Bone marrow (tissue), 2 donors: ENCODE measurements at regions not wholly inside any gene's neighbourhood (a gene's known extent, or its start where the extent isn't known, plus 50 kb on each side); places are given as distances from the start of the nearest gene placed in this dataset.
A peak's percentile ranks its signal among the peaks of the same experiment; 100 is the strongest.

Experiments used
- DNase-seq, 2 donors: peaks; one replicate each; lab custom pipeline; 2025; lab: John Stamatoyannopoulos, UW

DNA sequence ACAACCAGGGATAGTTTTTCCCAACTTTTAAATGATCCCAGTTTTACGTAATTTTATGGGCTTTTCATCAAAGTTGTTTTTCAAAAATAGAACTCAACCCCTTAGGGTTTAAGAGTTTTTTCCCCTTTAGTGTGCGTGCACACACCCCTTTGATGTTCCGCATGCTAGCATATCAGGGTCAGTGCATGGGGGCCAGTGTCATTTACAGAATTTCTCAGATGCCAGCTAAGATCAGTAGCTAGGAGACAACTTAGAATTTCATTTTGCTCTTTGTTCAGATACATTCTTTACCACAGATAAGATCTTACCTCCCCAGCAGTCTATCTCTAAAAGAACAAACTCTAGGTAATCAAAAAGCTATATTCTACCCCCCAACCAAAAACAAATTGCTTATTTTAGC lies 238.5 kb upstream of the SASH1 start:
- DNase-seq, result no peak

DNA sequence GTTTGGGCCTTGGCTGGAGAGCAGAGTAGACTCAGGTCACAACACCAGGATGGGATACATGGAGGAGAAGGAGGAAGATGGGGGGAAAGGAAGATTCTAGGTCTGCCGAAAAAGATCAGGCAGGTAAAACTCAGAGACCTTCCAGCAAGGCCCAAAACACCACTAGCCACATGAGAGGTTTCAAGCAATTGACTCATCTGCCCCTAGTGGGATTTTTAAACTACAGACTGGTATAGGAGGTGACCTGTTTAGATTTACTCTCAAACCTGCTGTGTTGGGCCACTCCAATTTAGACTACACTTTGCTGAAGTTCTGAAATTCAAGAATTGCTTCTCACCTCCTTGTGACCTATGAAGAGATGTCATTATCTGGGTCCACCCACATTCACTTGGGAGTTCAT lies 236.9 kb upstream of the SASH1 start:
- DNase-seq, result no peak

DNA sequence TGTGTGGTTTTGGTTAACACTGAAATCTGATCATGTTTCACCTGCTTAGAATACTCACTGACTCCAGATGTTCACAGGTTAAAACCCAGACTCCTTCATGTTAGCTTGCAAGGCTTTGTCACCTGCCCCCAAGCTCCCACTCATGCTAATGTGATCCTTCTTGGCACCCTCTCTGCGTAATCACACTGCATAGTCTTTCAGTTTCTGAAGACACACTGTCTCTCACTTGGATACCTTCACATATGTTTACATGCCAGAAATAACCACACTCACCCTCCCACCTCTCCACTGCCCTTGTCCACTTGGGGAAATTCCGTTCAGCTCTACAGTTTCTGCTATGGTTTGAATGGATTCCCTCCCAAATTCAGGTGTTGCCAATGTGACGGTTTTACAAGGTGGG lies 234.7 kb upstream of the SASH1 start:
- no peak for DNase-seq

DNA sequence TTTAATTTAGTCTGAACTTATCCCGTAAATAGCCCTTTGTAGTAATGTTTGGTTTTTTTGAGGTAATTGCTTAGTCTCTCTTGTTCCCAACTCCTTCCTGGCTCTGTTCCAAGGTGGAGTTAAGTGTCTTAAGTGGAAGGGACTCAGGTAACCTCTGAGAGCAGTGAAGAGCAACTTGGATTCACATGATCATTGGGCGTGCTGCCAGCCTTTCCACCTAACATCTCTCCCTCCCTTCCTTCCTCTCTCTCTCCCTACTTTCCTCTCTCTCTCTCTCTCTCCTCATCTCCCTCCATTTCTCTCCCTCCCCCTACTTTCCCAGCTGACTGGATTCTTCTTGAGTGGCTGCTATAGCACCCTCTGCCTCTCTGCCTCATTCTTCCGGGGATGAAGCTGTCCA lies 232.9 kb upstream of the SASH1 start:
- DNase-seq, result no peak

DNA sequence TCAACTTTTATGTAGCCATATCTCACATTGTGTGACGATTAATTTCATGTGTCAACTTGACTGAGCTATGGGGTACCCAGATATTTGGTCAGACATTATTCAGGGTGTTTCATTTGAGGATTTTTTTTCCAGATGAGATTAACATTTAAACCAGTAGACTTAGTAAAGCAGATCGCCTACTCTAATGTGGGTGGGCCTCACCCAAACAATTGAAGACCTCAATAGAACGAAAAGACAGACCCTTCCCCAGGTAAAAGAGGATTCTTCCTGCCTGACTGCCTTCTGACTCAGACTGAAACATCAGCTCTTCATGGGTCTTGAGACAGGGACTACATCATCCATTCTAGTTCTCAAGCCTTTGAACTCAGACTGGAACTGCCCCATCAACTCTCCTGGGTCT lies 231.7 kb upstream of the SASH1 start:
- DNase-seq, result no peak

DNA sequence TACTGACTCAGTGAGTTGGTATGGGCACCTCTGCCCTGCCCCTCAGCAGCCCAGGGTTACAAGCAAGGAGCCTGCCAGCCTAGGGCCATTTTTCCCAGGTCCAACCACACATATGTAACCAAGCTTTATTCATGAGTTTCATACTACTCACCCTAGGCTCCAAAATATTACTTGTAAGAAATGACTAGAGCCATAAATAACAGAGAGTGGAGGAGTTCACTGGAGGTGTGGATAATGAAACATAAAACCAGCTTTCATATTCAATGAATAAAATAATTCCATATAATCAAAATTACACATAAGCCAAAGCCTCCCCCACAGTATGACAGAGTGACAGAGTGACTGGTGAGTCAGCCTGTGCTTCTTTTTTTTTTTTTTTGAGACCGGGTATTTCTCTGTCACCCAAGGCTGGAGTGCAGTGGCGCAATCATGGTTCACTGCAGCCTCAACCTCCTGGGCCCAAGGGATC lies 229.8 kb upstream of the SASH1 start:
- DNase-seq, result no peak

DNA sequence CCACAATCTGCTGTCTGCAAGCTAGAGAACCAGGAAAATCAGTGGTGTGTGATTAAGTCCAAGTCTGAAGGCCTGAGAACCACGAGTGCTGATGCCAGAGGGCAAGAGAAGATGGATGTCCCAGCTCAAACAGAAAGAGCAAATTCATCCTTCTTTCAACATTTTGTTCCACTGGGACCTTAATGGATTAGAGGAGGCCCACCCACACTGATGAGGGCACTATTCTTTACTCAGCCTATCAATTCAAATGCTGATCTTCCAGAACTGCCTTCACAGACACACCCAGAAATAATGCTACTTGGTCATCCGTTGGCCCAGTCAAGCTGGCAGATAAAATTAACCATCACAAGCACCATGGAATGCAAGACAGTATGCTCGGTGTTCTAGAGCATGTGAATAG lies 226.6 kb upstream of the SASH1 start:
- DNase-seq, result no peak

DNA sequence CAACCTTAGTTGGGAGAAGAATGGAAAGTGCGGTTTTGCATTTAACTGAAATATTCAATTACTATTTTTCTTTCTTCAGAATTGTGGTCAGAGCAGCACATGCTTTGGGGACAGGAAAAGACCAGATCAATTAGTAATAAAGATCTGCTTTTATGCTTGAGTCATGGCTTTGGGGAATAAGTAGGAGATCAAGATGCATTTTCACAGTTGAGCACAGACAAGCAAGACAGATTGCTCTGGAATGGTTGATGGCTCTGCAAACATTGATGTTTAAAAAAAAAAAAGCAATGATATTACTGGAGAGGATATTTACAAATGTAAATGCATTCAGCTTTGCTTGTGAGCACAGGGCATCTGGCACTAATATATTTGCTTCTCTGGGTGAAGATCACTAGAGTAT lies 224.4 kb upstream of the SASH1 start:
- DNase-seq, result no peak

DNA sequence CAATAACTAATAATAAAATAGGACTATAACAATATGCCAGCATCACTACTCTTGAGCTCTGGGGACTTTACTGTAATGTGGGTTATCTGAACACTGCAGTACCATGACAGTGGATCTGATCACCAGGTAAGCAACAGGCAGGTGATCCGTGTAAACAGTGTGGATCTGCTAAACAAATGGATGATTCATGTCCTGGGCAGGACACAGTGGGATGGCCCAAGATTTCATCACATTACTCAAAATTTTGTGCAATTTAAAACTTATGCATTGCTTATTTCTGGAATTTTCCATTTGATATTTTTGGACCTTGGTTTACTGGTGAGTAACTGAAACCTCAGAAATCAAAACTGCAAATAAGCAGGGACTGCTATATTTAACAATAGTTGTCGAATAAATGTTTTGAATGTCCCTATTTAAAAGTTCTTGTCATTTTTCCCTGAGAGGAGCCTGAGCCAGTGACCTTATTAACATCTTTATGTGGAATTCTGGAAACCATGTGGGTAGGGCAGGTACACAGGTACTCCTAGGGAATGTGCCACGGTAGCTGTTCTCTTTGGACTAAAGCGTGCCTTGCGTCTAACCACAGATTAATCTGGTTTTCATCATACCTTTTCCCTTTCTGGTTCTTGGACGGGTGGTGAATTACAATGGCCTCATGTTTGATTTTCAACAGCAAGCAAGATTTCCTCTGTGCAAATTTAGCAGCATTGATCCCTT lies 214.5 kb upstream of the SASH1 start:
- no peak for DNase-seq

DNA sequence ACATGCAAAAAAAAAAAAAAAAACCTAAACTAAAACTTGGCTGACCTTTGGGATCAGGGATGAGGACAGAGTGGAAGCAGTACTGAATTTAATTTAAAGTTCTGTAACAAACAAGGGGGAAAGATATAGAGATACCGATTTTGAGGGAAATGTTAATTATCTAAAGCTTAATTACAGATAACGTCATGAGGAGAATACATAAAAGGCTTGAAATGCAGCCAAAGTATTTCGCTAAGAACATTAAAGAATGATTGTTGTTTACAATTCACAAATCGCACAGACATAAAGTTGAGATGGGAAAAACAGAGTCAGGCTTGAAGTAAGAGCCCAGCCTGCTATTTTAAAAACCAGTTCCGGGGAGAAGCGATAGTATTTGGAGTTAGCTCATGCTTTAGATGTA lies 208.0 kb upstream of the SASH1 start:
- no peak for DNase-seq

DNA sequence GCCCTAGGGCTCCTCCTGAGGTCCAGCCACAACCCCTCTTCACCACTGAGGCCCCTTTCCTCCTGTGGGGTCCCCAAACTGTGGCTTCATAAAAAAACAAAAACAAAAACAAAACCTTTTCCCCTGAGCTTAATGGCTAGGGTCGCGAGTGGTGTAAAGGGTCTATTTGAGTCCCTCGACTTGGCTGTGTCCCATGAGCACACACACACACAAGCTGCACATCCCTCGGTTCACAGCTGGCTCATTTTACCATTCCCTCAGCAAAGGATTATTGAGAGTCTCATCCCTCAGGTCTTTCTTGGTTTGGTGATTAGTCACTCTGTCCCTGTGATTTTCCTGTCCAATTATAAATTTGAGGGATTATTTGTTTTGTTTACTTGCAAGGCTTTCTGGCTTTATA lies 206.1 kb upstream of the SASH1 start:
- DNase-seq, result no peak

DNA sequence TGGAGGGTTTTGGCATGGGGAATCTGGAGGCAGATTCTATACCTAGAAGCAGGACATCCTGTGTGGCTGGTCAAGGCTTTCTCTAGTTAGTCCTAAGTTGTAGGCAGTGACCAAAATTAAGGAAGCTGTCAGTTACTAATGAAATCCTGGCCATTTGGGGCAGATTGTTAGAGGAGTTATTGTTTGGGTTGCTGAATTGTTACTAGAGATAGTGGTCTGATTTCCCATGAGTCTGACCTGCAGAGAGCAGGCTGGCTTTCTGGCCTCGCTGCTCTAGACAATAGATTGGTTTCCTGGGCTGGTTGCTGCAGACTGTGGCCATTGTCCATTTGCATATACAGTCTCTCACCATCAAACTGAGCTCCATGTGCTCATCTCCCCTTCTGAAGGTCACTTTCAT lies 205.0 kb upstream of the SASH1 start:
- no peak for DNase-seq

DNA sequence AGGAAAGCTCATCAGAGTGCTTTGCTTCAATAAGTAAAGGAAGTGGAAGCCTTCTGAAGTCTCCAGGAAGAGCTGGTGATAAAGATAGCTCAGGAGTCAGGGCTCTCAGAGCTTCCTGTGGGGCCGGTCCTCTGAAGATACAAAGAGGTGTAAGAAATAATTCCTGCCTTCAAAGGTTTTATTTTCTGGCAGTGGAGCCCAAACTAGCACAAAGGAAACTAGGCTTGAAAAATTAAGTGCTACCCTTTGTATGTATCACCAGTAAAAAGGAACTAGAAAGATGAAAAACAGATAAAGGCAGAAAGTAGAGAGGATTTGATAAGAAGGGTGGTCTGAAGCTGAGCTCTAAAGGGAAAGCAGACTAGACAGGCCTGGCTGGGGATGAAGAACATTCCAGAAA lies 204.1 kb upstream of the SASH1 start:
- no peak for DNase-seq

DNA sequence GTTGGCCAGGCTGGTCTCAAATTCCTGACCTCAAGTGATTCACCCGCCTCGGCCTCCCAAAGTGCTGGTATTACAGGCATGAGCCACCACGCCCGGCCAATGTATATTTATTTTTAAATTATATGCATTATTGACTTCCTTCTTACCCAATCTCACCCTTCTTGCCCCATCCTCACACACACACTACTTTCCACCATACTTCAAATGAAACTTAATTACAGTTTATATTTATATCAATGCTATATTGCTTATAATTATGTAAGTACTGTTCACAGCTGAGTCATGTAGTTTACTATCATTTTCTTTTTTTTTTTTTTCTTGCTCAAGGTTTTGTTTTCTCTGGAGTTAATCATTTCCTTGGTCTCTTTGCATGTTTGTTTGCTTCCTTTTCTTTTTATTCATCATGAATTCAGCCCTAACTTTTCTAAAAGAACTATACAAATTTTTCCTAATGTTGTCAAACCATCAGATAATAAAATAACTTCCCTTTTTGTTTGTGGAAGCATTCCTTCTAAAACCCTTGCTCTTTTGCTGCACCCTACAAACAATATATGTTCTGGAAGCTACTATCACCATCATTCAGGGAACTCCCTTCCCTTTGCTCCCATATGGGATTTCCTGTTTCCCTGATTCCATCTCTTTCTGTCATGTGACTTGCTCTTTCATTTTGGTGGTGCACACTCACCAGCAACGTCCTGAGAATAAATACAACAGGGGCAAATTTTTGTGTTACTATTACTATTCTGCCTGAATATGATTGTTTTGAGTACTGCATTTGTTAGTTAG lies 201.7 kb upstream of the SASH1 start:
- no peak for DNase-seq

DNA sequence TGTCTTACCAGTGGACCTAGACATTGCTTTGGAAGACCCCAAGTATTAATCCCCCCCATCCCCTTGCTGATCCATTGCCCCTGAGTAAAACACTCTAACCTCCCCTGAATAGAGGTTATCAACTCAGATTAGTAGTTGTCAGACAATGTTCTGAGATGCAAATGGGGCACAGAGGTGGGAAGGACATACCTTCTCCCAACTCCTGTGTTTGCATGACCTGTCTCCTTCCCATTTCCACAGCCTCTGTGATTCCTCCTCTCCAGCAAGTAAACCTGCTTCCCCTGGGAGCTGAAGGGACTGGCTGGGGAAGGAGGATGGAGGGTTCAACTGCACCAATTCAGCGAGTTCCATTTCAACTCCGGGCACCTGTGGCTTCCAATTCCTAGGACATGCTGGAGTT lies 199.8 kb upstream of the SASH1 start:
- no peak for DNase-seq

DNA sequence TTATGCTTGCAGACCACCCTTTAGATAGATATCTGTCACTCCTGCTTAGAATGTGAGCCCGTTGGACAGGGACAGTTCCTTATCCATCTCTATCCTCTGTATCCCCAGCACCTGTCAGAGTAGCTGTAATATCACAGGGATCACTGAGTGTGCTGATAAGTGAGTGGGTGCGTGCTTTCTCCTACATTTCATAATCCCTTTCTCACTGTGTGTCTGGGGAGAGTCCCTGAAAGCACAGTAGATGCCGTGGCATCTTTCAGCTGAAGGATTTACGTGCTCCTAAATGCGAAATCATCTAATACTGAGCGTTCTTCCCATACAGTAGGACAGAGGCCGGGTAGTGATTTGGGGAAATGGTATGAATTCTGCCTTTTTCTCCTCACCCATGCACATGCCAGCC lies 198.9 kb upstream of the SASH1 start:
- no peak for DNase-seq

DNA sequence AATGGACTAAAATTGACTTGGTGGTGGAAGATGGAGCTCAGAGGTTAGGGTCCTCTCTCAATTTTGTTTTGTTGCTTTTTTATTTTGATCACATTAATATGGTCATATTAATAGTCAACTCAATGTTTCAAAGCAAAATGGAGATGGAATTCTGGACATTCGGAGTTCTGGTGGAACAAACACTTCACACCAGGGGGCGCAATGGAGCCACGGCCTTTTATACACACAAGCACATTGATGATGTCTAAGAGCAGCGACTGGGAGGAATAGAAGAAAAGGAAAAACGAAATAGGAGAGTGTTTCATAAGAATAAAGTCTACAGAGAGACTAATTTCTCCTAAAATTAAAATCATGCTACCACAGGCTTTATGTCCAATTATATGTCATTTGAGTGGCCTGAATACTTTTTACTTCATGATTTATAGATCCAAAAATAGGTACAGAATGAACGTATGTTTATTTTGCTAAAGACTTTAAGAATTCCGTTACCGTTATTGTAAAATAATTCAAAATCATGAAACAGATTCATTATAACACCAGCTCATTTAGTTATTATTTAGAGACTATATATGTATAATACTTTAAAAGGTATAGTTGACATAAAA lies 197.6 kb upstream of the SASH1 start:
- DNase-seq, result peak in 1 of 2 donors; percentile 11

DNA sequence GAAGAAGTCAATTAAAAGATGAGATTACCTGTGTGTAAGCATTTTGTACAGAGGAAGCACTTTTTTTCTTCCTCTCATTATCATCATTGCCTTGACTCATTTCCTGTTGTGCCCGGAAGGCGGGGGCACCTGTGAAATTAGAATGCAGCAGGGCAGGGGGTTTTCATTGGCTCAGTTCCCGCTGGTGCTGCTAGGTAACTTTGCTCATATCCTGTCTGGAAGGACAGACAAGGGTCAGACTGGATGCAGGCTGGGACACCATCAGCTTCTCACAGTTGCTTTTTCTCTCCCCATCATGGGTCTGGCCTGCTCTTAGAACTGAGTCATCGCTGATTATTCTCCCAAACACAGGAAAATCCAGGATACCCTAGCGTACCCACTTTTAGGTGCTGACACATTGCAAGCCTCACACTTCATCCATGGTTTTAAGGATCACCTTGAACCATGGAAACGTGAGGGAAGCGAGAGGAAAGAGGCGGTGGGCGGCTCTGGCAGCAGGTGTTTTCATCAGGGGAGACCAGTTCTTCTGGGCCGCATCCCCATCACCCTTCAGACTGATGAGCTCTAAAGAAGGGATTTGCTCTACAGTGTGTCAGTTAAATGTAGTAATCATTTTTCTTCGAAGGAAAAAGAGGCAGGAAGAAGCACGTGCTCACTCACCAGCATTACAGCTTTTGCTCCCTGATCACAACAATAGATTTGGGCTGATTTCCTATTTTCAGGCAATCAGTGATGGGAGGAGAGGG lies 195.7 kb upstream of the SASH1 start:
- DNase-seq, result no peak

DNA sequence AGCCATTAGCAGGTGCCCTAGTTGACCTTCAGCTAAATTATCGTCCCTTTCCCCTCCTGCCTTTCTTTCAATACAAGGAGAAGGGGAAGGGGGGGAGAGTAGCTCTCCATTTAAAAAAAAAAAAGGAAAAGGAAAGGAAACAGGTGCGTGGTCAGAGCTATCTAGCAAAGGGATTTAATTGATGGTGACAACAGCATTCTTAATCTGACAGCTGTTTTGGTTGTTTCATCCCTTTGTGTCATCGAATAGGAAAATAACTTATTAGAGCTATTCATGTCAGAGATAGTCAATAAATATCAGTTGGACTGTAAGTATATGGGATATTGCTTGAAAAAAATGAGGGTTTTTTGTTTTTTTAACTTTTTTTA lies 195.2 kb upstream of the SASH1 start:
- no peak for DNase-seq

DNA sequence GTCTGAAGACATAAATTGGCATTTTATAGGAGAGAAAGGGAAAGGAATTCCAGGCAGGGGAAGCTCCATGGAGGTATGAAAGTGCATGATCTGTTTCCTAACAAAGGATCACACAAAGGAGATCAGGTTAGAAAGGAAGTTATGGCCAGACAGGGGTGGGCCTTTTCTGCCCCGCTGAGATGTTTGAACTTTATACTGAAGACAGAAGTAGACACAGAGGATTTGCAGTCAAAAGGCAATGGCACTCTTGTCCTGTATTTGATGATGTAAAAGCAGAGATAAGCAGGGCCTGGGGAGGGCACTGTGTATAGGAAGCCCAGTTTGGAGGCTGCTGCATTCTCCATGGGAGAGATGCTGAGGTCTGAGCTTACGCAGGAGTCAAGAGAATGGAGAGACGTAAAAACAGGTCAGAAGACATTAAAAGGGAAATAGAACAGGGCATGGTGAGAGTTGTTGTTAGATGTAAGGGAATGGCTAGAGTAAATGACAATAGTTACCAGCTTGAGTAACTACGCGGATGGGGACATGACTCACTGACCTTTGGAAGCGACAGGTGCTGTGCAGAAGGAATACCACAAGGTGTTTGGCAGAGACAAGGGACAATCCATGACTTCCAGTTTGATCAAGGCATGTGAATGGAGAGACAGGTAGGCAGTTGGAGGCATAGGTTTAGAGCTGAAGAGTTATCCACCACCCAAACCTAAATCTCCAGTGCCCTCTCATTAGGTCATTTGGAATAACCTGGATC lies 190.6 kb upstream of the SASH1 start:
- no peak for DNase-seq

DNA sequence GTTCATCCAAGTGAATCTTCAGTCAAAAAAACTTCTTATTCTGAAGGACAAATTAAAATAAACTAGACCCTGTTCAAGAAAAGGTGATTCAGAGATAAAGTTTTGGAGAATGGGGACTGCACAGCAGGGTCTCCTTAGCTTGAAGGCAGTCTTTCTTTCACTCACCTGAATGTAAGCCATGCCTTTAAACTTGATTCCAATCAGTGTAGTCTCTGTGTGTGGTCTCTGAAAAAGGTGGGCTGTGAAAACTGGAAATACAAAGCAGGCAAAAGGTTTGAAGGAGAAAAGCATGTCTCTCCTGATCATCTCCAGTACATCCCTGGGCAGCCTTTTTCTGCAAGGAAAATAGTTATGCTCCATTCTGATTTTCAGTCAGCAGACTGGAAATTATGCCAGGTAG lies 188.0 kb upstream of the SASH1 start:
- DNase-seq, result no peak

DNA sequence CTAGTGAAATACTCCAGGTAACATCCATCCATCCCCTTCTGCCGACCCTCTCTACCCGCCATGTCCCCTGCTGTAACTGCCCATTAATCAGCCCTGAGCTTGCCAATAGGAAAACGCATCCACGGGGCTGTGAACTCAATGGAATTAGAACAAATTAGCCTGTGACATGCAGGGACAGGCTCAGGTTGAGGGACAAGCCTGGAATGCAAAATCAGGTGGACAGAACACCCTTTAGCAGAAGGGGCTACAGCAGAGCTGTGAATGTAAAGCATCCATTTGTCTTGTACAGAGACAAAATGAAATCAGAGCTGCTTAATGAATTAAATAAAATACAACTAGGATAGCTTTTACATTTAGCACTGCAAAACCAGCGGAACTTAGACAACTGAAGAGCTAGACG lies 187.3 kb upstream of the SASH1 start:
- DNase-seq, result no peak
